ENCODE measurements at regions not wholly inside any gene's neighbourhood (a gene's known extent, or its start where the extent isn't known, plus 50 kb on each side); places are given as distances from the start of the nearest gene placed in this dataset.
"Not testable (repeated sequence)": the region's sequence is repeated elsewhere in the genome, so short reads cannot be mapped to it uniquely, and the experiment has no call there.

DNA sequence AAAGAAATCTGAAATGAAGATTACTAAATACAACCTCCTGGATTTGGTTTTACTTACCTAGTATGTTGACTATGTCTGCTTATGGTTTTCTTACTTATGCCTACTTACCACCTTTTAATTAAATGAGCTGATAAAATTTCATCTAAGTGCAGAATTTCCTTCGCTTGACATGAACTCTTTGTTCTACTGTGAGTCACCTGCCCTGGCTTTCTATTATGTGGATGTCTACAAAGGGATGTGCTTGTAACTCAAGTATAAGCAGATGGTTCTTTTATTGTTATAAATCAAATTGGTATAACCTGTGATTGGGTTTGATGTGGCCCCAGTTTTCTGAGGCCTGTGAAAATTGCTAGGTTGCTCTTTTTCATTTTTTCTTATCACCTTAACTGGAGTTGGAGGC lies 389.1 kb upstream of the ANKRD30A start:
- no peaks in the 10 kb centered on the region for H3K9me3 ChIP-seq (ENCODE audit: insufficient read depth, low read length)
- no peak overlapping the region for H3K9ac ChIP-seq (ENCODE audit: low read length)
- no peaks in the 10 kb centered on the region for H4K20me1 ChIP-seq (ENCODE audit: insufficient read depth, low read length)
- no peaks in the 10 kb centered on the region for H3K79me2 ChIP-seq (ENCODE audit: low read length)
- H3K4me1 ChIP-seq (ENCODE audit: low read length) = no peaks in the 10 kb centered on the region
- H3K4me3 ChIP-seq (ENCODE audit: low read length) = no peak overlapping the region
- H3K36me3 ChIP-seq (replicated peaks; ENCODE audit: low read depth, low read length) = no peaks in the 10 kb centered on the region
- H3K27me3 ChIP-seq (ENCODE audit: low read depth, low read length) = no peaks in the 10 kb centered on the region
- H3K27ac ChIP-seq (ENCODE audit: low read length) = no peak overlapping the region
- H2AFZ ChIP-seq (ENCODE audit: low read depth, low read length) = no peak overlapping the region
- no peak for TF ChIP-seq EZH2phosphoT487 (IDR thresholded peaks at IDR 0.05; ENCODE audit: low read depth)
- TF ChIP-seq, protein P1, sequence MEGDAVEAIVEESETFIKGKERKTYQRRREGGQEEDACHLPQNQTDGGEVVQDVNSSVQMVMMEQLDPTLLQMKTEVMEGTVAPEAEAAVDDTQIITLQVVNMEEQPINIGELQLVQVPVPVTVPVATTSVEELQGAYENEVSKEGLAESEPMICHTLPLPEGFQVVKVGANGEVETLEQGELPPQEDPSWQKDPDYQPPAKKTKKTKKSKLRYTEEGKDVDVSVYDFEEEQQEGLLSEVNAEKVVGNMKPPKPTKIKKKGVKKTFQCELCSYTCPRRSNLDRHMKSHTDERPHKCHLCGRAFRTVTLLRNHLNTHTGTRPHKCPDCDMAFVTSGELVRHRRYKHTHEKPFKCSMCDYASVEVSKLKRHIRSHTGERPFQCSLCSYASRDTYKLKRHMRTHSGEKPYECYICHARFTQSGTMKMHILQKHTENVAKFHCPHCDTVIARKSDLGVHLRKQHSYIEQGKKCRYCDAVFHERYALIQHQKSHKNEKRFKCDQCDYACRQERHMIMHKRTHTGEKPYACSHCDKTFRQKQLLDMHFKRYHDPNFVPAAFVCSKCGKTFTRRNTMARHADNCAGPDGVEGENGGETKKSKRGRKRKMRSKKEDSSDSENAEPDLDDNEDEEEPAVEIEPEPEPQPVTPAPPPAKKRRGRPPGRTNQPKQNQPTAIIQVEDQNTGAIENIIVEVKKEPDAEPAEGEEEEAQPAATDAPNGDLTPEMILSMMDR (IDR thresholded peaks at IDR 0.05; ENCODE audit: low read depth, low read length) = no peak
- H3K4me2 ChIP-seq (ENCODE audit: low read length) = no peak overlapping the region

DNA sequence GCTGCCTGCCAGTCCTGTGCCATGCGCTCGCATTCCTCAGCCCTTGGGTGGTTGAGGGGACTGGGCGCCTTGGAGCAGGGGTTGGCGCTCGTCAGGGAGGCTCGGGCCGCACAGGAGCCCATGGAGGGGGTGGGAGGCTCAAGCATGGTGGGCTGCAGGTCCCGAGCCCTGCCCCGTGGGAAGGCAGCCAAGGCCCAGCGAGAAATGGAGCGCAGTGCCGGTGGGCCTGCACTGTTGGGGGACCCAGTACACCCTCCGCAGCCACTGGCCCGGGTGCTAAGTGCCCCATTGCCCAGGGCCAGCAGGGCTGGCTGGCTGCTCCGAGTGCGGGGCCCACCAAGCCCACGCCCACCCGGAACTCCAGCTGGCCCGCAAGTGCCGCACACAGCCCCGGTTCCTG lies 390.8 kb upstream of the ANKRD30A start:
- H4K20me1 ChIP-seq (ENCODE audit: insufficient read depth, low read length); H3K27me3 ChIP-seq (ENCODE audit: low read depth, low read length): not testable (repeated sequence)

GRCh38 chr10:36730316-36730715 lies 395.1 kb upstream of the ANKRD30A start:
- H3K4me1 ChIP-seq (ENCODE audit: low read length) = no peaks in the 10 kb centered on the region
- no peak overlapping the region for H3K9ac ChIP-seq (ENCODE audit: low read length)
- no peak overlapping the region for H3K4me3 ChIP-seq (ENCODE audit: low read length)
- no peak for TF ChIP-seq EZH2phosphoT487 (IDR thresholded peaks at IDR 0.05; ENCODE audit: low read depth)
- TF ChIP-seq, protein P1 (IDR thresholded peaks at IDR 0.05; ENCODE audit: low read depth, low read length) = no peak
- no peaks in the 10 kb centered on the region for H3K9me3 ChIP-seq (ENCODE audit: insufficient read depth, low read length)
- H3K27me3 ChIP-seq (ENCODE audit: low read depth, low read length) = no peaks in the 10 kb centered on the region
- no peaks in the 10 kb centered on the region for H3K36me3 ChIP-seq (replicated peaks; ENCODE audit: low read depth, low read length)
- no peak overlapping the region for H2AFZ ChIP-seq (ENCODE audit: low read depth, low read length)
- no peak overlapping the region for H3K4me2 ChIP-seq (ENCODE audit: low read length)
- no peak overlapping the region for H3K27ac ChIP-seq (ENCODE audit: low read length)
- H4K20me1 ChIP-seq (ENCODE audit: insufficient read depth, low read length) = no peaks in the 10 kb centered on the region
- no peaks in the 10 kb centered on the region for H3K79me2 ChIP-seq (ENCODE audit: low read length)

More for the DNA sequence above, 390.8 kb upstream of the ANKRD30A start:
- not testable (repeated sequence) for H3K4me3 ChIP-seq (ENCODE audit: low read length); H3K9me3 ChIP-seq (ENCODE audit: insufficient read depth, low read length); H3K4me2 ChIP-seq (ENCODE audit: low read length); H3K4me1 ChIP-seq (ENCODE audit: low read length); H2AFZ ChIP-seq (ENCODE audit: low read depth, low read length); H3K9ac ChIP-seq (ENCODE audit: low read length); H3K36me3 ChIP-seq (replicated peaks; ENCODE audit: low read depth, low read length); H3K27ac ChIP-seq (ENCODE audit: low read length); H3K79me2 ChIP-seq (ENCODE audit: low read length)

DNA sequence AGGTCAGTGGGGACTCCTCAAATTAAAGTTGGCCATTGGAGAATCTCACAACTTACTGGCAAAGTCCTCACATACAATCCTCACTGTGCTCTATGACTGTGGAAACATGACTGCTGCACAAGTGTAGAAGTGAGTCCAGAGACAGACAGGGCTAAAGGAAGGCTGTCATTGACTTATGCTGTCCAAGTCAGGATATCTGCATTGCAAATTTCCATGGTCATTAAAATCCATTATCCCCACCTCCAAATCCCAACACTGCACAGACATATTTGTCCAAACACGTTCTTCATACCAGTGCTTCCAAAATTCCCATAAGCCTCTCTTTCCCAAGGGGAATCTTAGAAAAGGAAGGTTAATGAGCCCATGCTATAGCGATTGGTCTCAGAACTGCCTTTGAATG lies 396.8 kb upstream of the ANKRD30A start:
- Histone ChIP-seq H3K4me3 (ENCODE audit: low read length) (no peak overlapping the region), H2AFZ (ENCODE audit: low read depth, low read length) (no peak overlapping the region), H3K4me2 (ENCODE audit: low read length) (no peak overlapping the region), H3K79me2 (ENCODE audit: low read length) (no peaks in the 10 kb centered on the region), H3K36me3 (replicated peaks; ENCODE audit: low read depth, low read length) (no peaks in the 10 kb centered on the region), H3K9ac (ENCODE audit: low read length) (no peak overlapping the region), H3K9me3 (ENCODE audit: insufficient read depth, low read length) (no peaks in the 10 kb centered on the region), H3K27me3 (ENCODE audit: low read depth, low read length) (no peaks in the 10 kb centered on the region), H4K20me1 (ENCODE audit: insufficient read depth, low read length) (no peaks in the 10 kb centered on the region), H3K27ac (ENCODE audit: low read length) (no peak overlapping the region), H3K4me1 (ENCODE audit: low read length) (no peaks in the 10 kb centered on the region)
- TF ChIP-seq, protein P1 (IDR thresholded peaks at IDR 0.05; ENCODE audit: low read depth, low read length) = no peak
- no peak for TF ChIP-seq EZH2phosphoT487 (IDR thresholded peaks at IDR 0.05; ENCODE audit: low read depth)

All from OCI-LY3 (cell line).